EL (cell line): ENCODE measurements at regions not wholly inside any gene's neighbourhood (a gene's known extent, or its start where the extent isn't known, plus 50 kb on each side); places are given as distances from the start of the nearest gene placed in this dataset.
"Not testable (repeated sequence)": the region's sequence is repeated elsewhere in the genome, so short reads cannot be mapped to it uniquely, and the experiment has no call there.

Experiments
- DNase-seq: peaks from one replicate; pipeline ENCODE4 v3.0.0-alpha.2; 2016

DNA sequence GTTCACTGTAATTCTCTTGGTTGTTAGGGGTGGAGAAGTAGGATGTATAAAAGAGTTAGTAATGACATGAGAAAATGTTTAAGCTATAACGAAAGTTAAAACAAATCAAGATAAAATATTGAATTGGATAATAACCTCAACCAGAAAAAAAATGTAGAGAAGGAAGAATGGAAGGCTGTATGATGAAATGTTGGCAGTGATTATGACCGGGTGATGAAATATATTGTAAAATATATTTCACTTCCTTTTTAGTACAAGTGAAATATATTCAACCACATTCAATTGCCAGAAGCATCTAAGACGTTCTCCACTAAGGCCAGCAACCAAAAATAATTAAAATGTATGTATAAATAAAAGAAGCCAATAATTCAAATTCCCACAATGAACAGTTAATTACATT lies 309.3 kb upstream of the FGF13 start:
- no peak for DNase-seq

- no peak for DNase-seq
Measured at GRCh38 chrX:139018436-139018835, 306.9 kb upstream of the FGF13 start.

GRCh38 chrX:139015627-139016026 lies 304.1 kb upstream of the FGF13 start:
- DNase-seq = no peak

GRCh38 chrX:139008185-139008584 lies 296.7 kb upstream of the FGF13 start:
- no peak for DNase-seq

DNA sequence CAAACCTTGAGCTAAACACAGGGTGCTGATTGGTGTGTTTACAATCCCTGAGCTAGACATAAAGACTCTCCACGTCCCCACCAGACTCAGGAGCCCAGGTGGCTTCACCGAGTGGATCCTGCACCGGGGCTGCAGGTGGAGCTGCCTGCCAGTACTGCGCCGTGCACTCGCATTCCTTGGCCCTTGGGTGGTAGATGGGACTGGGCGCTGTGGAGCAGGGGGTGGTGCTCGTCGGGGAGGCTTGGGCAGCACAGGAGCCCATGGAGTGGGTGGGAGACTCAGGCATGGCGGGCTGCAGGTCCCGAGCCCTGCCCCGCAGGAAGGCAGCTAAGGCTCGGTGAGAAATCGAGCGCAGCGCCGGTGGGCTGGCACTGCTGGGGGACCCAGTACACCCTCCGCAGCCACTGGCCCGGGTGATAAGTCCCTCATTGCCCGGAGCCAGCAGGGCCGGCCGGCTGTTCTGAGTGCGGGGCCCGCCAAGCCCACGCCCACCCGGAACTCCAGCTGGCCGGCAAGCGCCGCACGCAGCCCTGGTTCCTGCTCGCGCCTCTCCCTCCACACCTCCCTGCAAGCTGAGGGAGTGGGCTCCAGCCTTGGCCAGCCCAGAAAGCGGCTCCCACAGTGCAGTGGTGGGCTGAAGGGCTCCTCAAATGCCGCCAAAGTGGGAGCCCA lies 292.5 kb upstream of the FGF13 start:
- not testable (repeated sequence) for DNase-seq

DNA sequence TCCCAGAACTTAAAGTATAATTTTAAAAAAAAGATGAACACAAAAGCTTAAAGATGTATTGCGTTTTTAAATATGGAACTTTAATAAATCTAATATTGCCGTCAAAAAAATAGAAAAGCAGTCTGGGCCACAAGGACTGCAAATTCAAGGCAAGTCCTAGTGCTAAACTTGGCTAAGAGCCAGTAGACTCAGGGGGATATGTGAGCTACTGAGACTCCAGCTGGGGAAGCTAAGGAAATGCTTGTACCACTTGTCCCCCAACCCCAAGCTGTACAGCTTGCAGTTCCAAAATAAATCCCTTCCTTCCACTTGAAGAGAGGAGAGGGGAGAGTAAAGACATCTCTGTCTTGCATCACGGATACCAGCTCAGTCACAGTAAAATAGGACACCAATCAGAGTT lies 290.8 kb upstream of the FGF13 start:
- DNase-seq = no peak

DNA sequence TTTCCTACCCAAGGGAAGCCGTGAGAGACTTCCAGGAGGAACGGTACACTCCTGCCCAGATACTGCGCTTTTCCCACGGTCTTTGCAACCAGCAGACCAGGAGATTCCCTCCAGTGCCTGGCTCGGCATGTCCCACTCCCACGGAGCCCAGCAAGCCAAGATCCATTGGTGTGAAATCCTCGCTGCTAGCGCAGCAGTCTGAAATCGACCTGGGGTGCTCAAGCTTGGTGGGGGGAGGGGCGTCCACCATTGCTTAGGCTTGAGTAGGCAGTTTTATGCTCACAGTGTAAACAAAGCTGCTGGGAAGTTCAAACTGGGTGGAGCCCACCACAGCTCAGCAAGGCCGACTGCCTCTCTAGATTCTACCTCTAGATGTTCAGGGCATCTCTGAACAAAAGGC lies 284.8 kb upstream of the FGF13 start:
- DNase-seq = no peak

GRCh38 chrX:138995458-138995857 lies 283.9 kb upstream of the FGF13 start:
- no peak for DNase-seq

- not testable (repeated sequence) for DNase-seq
Measured at GRCh38 chrX:138990425-138990824, 278.9 kb upstream of the FGF13 start.

DNA sequence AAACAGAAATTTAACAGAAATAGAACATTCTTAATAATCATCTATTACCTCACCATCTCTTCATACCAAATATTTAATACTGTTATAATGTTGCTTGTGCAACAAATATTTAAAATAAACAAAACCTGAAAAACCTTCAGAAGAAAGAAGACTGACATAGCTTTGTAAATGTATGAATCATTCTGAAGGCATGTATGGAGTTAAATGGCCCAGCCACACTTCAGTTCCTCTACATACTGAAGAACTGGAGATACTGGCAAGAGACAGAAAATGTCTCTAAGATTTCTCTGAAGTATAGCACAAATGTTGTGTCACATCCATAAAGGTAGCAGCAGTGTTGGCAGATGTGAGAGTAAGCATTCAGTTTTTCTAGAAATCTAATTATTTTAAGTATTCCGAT lies 275.3 kb upstream of the FGF13 start:
- DNase-seq = no peak

DNA sequence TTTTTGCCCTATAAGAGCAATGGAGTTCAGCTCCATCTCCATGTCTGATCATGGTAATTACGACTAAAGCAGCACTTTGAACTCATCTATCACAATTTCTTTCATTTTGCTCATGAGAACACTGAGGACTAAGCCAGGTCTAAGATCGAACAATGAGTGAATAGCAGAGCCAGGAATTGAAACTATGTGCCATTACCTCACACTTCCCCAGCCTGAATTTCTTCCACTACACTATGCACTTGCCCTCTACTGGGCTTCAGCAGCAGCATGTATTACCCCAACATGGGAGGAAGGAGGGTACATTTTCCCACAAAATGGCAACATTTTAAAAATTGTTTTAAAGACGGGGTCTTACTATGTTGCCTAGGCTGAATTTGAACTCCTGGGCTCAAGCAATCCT lies 274.7 kb upstream of the FGF13 start:
- DNase-seq = no peak

- no peak for DNase-seq
Measured at GRCh38 chrX:138982365-138982764, 270.8 kb upstream of the FGF13 start.

DNA sequence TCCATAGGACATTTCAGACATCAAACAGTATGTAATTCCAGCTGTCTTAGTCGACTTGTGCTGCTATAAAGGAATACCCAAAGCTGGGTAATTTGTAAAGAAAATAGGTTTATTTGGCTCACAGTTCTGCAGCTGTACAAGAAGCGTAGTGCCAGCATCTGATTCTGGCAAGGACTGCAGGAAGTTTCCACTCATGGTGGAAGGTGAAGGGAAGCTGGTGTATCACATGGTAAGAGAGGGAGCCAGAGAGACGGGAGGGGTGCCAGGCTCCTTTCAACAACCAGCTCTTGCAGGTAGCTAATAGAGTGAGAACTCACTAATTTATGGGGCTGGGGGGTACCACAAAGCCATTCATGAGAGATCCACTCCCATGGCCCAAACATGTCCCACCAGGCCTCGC lies 253.0 kb upstream of the FGF13 start:
- no peak for DNase-seq

- DNase-seq = not testable (repeated sequence)
Measured at GRCh38 chrX:138962419-138962818, 250.9 kb upstream of the FGF13 start.

GRCh38 chrX:138954976-138955375 lies 243.5 kb upstream of the FGF13 start:
- no peak for DNase-seq

DNA sequence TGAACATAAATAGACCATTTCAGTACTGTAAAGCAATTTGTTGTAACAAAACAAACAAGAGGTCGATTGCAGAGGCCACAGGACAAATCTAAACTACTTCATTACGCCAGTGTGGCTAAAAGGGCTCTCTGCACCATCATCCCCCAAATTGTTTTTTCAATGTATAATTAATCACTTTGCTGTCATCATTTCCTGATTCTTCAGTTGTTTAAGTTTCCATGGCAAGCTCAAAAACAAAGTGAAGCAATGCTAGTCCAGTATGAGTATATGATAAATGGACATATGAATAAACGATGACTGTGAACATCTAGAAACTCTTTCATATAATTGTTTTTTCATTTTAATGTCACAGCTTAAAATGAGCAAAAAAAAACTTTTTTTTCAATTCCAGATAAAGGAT lies 235.4 kb upstream of the FGF13 start:
- no peak for DNase-seq

GRCh38 chrX:138945219-138945618 lies 233.7 kb upstream of the FGF13 start:
- DNase-seq = no peak

- no peak for DNase-seq
Measured at GRCh38 chrX:138939038-138939437, 227.5 kb upstream of the FGF13 start.

DNA sequence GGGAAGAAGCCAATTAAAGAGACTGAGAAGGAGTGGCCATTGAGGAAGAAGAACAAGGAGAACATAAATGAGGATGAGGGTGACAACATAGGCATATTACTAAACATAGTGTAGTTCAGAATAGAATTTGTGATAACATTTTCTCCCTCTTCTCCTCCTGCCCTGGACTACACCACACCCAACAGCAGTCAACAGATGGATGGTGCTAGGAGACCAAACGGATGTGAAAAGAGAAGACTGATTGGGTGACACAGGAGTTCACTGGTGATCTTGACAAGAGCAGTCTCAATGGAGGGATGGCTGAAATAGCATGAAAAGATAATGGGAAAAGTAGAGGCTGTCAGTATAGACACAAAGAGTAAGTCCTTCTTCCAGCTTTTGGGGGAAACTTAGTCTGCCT lies 226.5 kb upstream of the FGF13 start:
- no peak for DNase-seq

- DNase-seq = no peak
Measured at GRCh38 chrX:138931212-138931611, 219.7 kb upstream of the FGF13 start.

DNA sequence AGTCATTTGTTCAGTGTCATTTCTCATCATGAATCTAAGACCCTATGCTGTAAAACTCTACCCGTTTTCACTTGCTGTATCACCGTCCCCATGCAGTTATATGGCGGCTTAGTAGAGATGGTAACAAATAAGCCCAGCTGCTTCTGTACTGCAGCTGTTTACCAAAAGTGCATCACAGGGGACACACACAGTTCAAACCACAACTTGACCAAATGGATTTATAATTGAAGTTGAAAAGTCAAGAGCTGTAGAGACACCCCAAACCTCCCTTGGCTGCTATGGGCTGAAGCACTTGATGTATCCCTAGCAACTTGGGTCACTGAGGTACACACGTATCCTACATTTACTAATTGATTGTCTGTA lies 219.0 kb upstream of the FGF13 start:
- DNase-seq = no peak

DNA sequence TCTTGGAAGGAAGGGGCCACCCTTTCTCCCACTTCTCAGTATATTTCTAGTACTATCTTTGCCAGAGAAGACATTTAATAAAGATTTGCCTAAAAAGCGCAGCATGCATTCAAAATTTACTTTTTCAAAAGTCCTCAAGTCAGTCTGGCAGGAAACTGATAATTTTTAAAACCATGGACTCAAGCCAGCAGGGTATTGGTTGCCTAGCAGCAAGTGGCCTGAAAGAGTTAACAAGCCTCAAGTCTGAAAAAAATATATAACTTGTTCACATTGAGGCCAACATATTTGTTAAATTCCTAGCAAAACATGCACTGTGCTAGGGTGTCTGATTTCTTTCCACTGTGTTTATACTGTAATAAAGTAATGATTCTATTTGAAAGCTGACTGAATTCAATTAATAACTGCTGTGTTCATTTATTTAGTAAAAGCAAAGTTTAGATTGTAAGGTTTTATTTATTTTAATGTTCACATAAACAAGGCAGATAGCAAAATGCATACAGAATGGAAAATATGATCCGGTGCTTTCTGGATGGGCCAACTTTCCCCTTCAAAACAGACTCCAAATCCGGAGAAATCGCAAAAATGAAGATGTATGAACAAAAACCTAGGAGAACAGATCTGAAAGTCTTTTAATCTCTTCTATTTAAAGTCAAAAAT lies 218.5 kb upstream of the FGF13 start:
- DNase-seq = no peak

- DNase-seq = no peak
Measured at GRCh38 chrX:138928737-138929459, 217.4 kb upstream of the FGF13 start.

DNA sequence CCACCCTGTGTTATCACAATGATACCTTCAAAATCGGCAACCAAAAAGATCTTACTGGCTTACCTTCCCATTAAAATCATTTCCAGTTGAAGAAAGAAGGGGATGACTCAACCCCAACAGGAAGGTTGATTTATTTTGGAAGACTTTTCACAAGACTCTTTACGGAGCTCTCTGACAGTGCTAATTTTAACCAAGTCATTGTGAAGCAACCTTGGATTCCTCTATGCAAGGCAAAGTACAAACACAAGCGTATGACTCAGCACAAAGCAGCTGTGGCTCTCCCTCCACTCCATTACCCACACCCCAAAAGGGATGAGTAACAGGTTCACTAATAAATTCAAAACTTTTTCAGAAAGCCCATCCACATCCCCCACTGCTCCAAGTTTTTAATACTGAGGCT lies 213.8 kb upstream of the FGF13 start:
- no peak for DNase-seq
